ENCODE measurements at regions not wholly inside any gene's neighbourhood (a gene's known extent, or its start where the extent isn't known, plus 50 kb on each side); places are given as distances from the start of the nearest gene placed in this dataset.
A peak's percentile ranks its signal among the peaks of the same experiment; 100 is the strongest.

- TF ChIP-seq ARHGAP35 (CRISPR knock-in tag; IDR thresholded peaks at IDR 0.05; ENCODE audit: borderline replicate concordance) (no peak), HIVEP1 (CRISPR knock-in tag; IDR thresholded peaks at IDR 0.05) (0 out of 2 replicates have a peak, but pooled peaks have one; percentile 43), ZBTB21 (CRISPR knock-in tag; IDR thresholded peaks at IDR 0.05) (no peak), DDIT3 (CRISPR knock-in tag; IDR thresholded peaks at IDR 0.05) (no peak), MIER2 (CRISPR knock-in tag; IDR thresholded peaks at IDR 0.05) (no peak), ZNF276 (CRISPR knock-in tag; IDR thresholded peaks at IDR 0.05; ENCODE audit: low read depth) (no peak), CHD2 (IDR thresholded peaks at IDR 0.05; ENCODE audit: low read depth, low read length) (no peak), ZNF879 (CRISPR knock-in tag; IDR thresholded peaks at IDR 0.05) (no peak), POGZ (CRISPR knock-in tag; IDR thresholded peaks at IDR 0.05) (peak; percentile 58; the same call in 1 of the 2 replicates), HNF4A (CRISPR knock-in tag; IDR thresholded peaks at IDR 0.05) (peak; percentile 84), ATF4 (CRISPR knock-in tag; IDR thresholded peaks at IDR 0.05) (no peak), ZNF329 (CRISPR knock-in tag; IDR thresholded peaks at IDR 0.05; ENCODE audit: low read depth) (no peak), HNRNPH1 (optimal IDR thresholded peaks at IDR 0.05; ENCODE audit: low read depth, low read length) (no peak), ZFP36L2 (CRISPR knock-in tag; IDR thresholded peaks at IDR 0.05) (no peak), ARID4A (CRISPR knock-in tag; IDR thresholded peaks at IDR 0.05; ENCODE audit: borderline replicate concordance) (no peak), ELF4 (CRISPR knock-in tag; IDR thresholded peaks at IDR 0.05; ENCODE audit: borderline replicate concordance) (no peak), ZNF282 (IDR thresholded peaks at IDR 0.05; ENCODE audit: partially characterized antibody) (no peak), SKIL (CRISPR knock-in tag; IDR thresholded peaks at IDR 0.05; ENCODE audit: borderline replicate concordance) (0 out of 2 replicates have a peak, but pooled peaks have one; percentile 36)
Measured at GRCh38 chr9:107587191-107587963, 97.8 kb upstream of the KLF4 start (continued).

Data from HepG2 (cell line).